SU-DHL-6 (cell line): ENCODE measurements at regions not wholly inside any gene's neighbourhood (a gene's known extent, or its start where the extent isn't known, plus 50 kb on each side); places are given as distances from the start of the nearest gene placed in this dataset.

Experiments used
- EZH2phosphoT487 ChIP-seq: fragments of 200-600 bp; sonication (generic), shearing (Covaris generic); conservative IDR thresholded peaks from 2 replicates; pipeline ENCODE4 v1.6.1; 2018; ENCODE audit warnings: mild to moderate bottlenecking, antibody characterized with exemption, low read length, moderate library complexity, mixed read lengths
- TF ChIP-seq, protein P1 (sequence below): fragments of 200-600 bp; sonication (generic); IDR thresholded peaks from one replicate; pipeline ENCODE4 v1.5.1; 2017; ENCODE audit warnings: antibody characterized with exemption, mild to moderate bottlenecking, low read length, moderate library complexity; ENCODE audit not compliant: insufficient read depth, poor library complexity, severe bottlenecking

DNA sequence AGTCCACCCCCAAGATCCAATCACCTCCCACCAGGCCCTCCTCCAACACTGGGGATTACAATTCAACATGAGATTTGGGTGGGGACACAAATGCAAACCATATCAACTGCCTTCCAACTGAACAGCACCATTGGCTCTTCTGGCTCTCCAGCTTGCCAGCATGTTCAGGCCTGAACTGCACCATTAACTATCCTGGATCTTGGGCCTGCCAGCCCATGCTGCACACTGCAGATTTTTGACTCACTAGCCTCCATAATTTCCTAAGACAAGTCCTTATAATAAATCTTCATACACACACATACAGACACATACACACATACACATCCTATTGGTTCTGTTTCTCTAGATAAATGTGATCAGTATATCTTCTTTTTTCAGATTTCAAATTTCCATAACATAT lies 737.1 kb upstream of the SPRY2 start:
- no peak for TF ChIP-seq EZH2phosphoT487
- TF ChIP-seq, protein P1, sequence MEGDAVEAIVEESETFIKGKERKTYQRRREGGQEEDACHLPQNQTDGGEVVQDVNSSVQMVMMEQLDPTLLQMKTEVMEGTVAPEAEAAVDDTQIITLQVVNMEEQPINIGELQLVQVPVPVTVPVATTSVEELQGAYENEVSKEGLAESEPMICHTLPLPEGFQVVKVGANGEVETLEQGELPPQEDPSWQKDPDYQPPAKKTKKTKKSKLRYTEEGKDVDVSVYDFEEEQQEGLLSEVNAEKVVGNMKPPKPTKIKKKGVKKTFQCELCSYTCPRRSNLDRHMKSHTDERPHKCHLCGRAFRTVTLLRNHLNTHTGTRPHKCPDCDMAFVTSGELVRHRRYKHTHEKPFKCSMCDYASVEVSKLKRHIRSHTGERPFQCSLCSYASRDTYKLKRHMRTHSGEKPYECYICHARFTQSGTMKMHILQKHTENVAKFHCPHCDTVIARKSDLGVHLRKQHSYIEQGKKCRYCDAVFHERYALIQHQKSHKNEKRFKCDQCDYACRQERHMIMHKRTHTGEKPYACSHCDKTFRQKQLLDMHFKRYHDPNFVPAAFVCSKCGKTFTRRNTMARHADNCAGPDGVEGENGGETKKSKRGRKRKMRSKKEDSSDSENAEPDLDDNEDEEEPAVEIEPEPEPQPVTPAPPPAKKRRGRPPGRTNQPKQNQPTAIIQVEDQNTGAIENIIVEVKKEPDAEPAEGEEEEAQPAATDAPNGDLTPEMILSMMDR, result no peak
